GM19468 (cell line): ENCODE measurements at regions not wholly inside any gene's neighbourhood (a gene's known extent, or its start where the extent isn't known, plus 50 kb on each side); places are given as distances from the start of the nearest gene placed in this dataset.
"Not testable (repeated sequence)": the region's sequence is repeated elsewhere in the genome, so short reads cannot be mapped to it uniquely, and the experiment has no call there.

Experiments
- ATAC-seq: cut with Tn5 transposase; IDR thresholded peaks from one replicate; pipeline ENCODE4 v1.9.1; 2021; ENCODE audit warnings: mild to moderate bottlenecking, moderate library complexity, moderate number of reproducible peaks; ENCODE audit not compliant: unreplicated experiment; ENCODE audit errors: extremely low read depth

GRCh38 chr4:171229354-171229753 is 583.9 kb upstream of the GALNTL6 start:
- not testable (repeated sequence) for ATAC-seq

- no peak for ATAC-seq
These were observed 592.0 kb upstream of the GALNTL6 start for GRCh38 chr4:171221181-171221580.

GRCh38 chr4:171203425-171203824 is 609.8 kb upstream of the GALNTL6 start:
- ATAC-seq, result no peak

- no peak for ATAC-seq
These were observed 610.3 kb upstream of the GALNTL6 start for GRCh38 chr4:171202908-171203307.

GRCh38 chr4:171186700-171187099 is 626.5 kb upstream of the GALNTL6 start:
- ATAC-seq, result no peak

GRCh38 chr4:171181090-171181489 is 632.1 kb upstream of the GALNTL6 start:
- no peak for ATAC-seq

GRCh38 chr4:171170671-171171070 is 642.5 kb upstream of the GALNTL6 start:
- no peak for ATAC-seq

GRCh38 chr4:171169396-171169795 is 643.8 kb upstream of the GALNTL6 start:
- ATAC-seq, result no peak

- ATAC-seq, result no peak
These were observed 650.7 kb upstream of the GALNTL6 start for GRCh38 chr4:171162478-171162877.

- ATAC-seq, result no peak
These were observed 655.6 kb upstream of the GALNTL6 start for GRCh38 chr4:171157462-171158082.

GRCh38 chr4:171142639-171143038 is 670.6 kb upstream of the GALNTL6 start:
- no peak for ATAC-seq

- ATAC-seq, result no peak
These were observed 671.2 kb upstream of the GALNTL6 start for GRCh38 chr4:171142045-171142444.

GRCh38 chr4:171130256-171130801 is 682.9 kb upstream of the GALNTL6 start:
- ATAC-seq, result no peak

GRCh38 chr4:171118091-171118490 is 695.1 kb upstream of the GALNTL6 start:
- ATAC-seq, result no peak

- no peak for ATAC-seq
These were observed 695.7 kb upstream of the GALNTL6 start for GRCh38 chr4:171117457-171117856.

GRCh38 chr4:171101845-171102244 is 711.4 kb upstream of the GALNTL6 start:
- no peak for ATAC-seq

GRCh38 chr4:171087089-171087488 is 726.1 kb upstream of the GALNTL6 start:
- ATAC-seq, result no peak

- no peak for ATAC-seq
These were observed 745.8 kb upstream of the GALNTL6 start for GRCh38 chr4:171067422-171067821.

- ATAC-seq, result no peak
These were observed 763.8 kb upstream of the GALNTL6 start for GRCh38 chr4:171049380-171049779.

- no peak for ATAC-seq
These were observed 770.1 kb upstream of the GALNTL6 start for GRCh38 chr4:171042989-171043524.

- no peak for ATAC-seq
These were observed 777.3 kb upstream of the GALNTL6 start for GRCh38 chr4:171035909-171036308.

GRCh38 chr4:171031338-171031737 is 781.9 kb upstream of the GALNTL6 start:
- no peak for ATAC-seq
